Neuronal stem cell (in vitro differentiated cells): ENCODE measurements at regions not wholly inside any gene's neighbourhood (a gene's known extent, or its start where the extent isn't known, plus 50 kb on each side); places are given as distances from the start of the nearest gene placed in this dataset.

Experiments
- DNase-seq: peaks from one replicate; pipeline ENCODE4 v3.0.0-alpha.2; 2013; ENCODE audit warnings: low spot score
- H2AFZ ChIP-seq: one replicate; pipeline ENCODE4 v1.6.1; 2013; ENCODE audit warnings: mild to moderate bottlenecking, low read length, inconsistent platforms
- H2AK5ac ChIP-seq: 2 replicates; pipeline ENCODE4 v1.6.1; 2013; ENCODE audit warnings: low read depth, mild to moderate bottlenecking, inconsistent platforms, low read length, moderate library complexity, mixed read lengths
- H2BK120ac ChIP-seq: 2 replicates; pipeline ENCODE4 v1.6.1; 2013; ENCODE audit warnings: low read depth, mild to moderate bottlenecking, inconsistent platforms, low read length, moderate library complexity, mixed read lengths
- H2BK12ac ChIP-seq: one replicate; pipeline ENCODE4 v1.6.1; 2013; ENCODE audit warnings: low read length, inconsistent platforms
- H2BK15ac ChIP-seq: 2 replicates; pipeline ENCODE4 v1.6.1; 2013; ENCODE audit warnings: mild to moderate bottlenecking, low read length, inconsistent platforms, mixed read lengths
- H2BK5ac ChIP-seq: one replicate; pipeline ENCODE4 v1.6.1; 2013; ENCODE audit warnings: inconsistent platforms, mild to moderate bottlenecking, low read length, moderate library complexity
- H3K14ac ChIP-seq: one replicate; pipeline ENCODE4 v1.6.1; 2013; ENCODE audit warnings: low read length, inconsistent platforms
- H3K18ac ChIP-seq: 2 replicates; pipeline ENCODE4 v1.6.1; 2013; ENCODE audit warnings: low read length, inconsistent platforms
- H3K23ac ChIP-seq: 2 replicates; pipeline ENCODE4 v1.6.1; 2013; ENCODE audit warnings: low read depth, mild to moderate bottlenecking, mixed read lengths, low read length, inconsistent platforms; ENCODE audit not compliant: poor library complexity
- H3K27ac ChIP-seq: replicated peaks from 3 replicates; pipeline ENCODE4 v1.5.1; 2013; ENCODE audit warnings: low read length, inconsistent platforms
- H3K27me3 ChIP-seq, 3 experiments: 2 replicates each; pipeline ENCODE4 v1.6.1; 2013; ENCODE audit warnings: low read length in 3 of 3, mild to moderate bottlenecking in 2 of 3, inconsistent platforms in 1 of 3, low read depth in 1 of 3, mixed read lengths in 1 of 3, moderate library complexity in 1 of 3; ENCODE audit not compliant: control insufficient read depth in 3 of 3, insufficient read depth in 3 of 3
- H3K36me3 ChIP-seq, 2 donors: replicated peaks in 1 of 2; 2 replicates each; pipeline ENCODE4 v1.6.1; 2013; ENCODE audit warnings: low read length in 2 of 2; ENCODE audit not compliant: control insufficient read depth in 2 of 2, insufficient read depth in 2 of 2
- H3K4ac ChIP-seq: 2 replicates; pipeline ENCODE4 v1.6.1; 2013; ENCODE audit warnings: inconsistent platforms, mild to moderate bottlenecking, low read length, moderate library complexity
- H3K4me1 ChIP-seq, 2 donors: 1 replicate in 1 of 2; 2 replicates in 1 of 2; pipeline ENCODE4 v1.6.1; 2013; ENCODE audit warnings: low read length in 2 of 2, low read depth in 1 of 2; ENCODE audit not compliant: control insufficient read depth in 2 of 2, insufficient read depth in 1 of 2
- H3K4me2 ChIP-seq: one replicate; pipeline ENCODE4 v1.6.1; 2013; ENCODE audit warnings: mild to moderate bottlenecking, low read length, inconsistent platforms; ENCODE audit not compliant: insufficient read depth, poor library complexity, severe bottlenecking
- H3K4me3 ChIP-seq, 2 donors: 2 replicates each; pipeline ENCODE4 v1.5.1; 2013; ENCODE audit warnings: low read length in 2 of 2, mild to moderate bottlenecking in 2 of 2, inconsistent platforms in 1 of 2, moderate library complexity in 1 of 2
- H3K79me1 ChIP-seq: one replicate; pipeline ENCODE4 v1.6.1; 2013; ENCODE audit warnings: low read depth, mild to moderate bottlenecking, inconsistent platforms, low read length, moderate library complexity
- H3K9ac ChIP-seq: one replicate; pipeline ENCODE4 v1.6.1; 2013; ENCODE audit warnings: mild to moderate bottlenecking, low read depth, low read length, inconsistent platforms; ENCODE audit not compliant: poor library complexity
- H3K9me3 ChIP-seq, 2 donors: replicated peaks in 1 of 2; 2 replicates each; pipeline versions ENCODE3 to v1.6.1; 2013; ENCODE audit warnings: low read length in 2 of 2, mild to moderate bottlenecking in 2 of 2, inconsistent platforms in 1 of 2, low read depth in 1 of 2, mixed read lengths in 1 of 2, moderate library complexity in 1 of 2; ENCODE audit not compliant: control insufficient read depth in 2 of 2, insufficient read depth in 1 of 2
- H4K8ac ChIP-seq: one replicate; pipeline ENCODE4 v1.6.1; 2013; ENCODE audit warnings: low read depth, mild to moderate bottlenecking, inconsistent platforms, low read length, moderate library complexity
- H4K91ac ChIP-seq: one replicate; pipeline ENCODE4 v1.6.1; 2013; ENCODE audit warnings: low read length, low read depth, mild to moderate bottlenecking, inconsistent platforms; ENCODE audit not compliant: poor library complexity
- WGBS, 2 donors: extraction: QIAGEN DNeasy Blood & Tissue Kit; methylation state at CpG; one replicate each; pipeline ENCODE4 v1.1.7; 2013; ENCODE audit warnings: missing lambda C conversion rate in 2 of 2, mixed read lengths in 1 of 2; ENCODE audit not compliant: insufficient read length in 2 of 2, insufficient replicate concordance in 1 of 2; ENCODE audit errors: extremely low coverage in 2 of 2; 5-methylcytosine and 5-hydroxymethylcytosine counted together

- no peak overlapping the region for H2BK120ac ChIP-seq
- no peak for DNase-seq
- WGBS, 2 donors = no CpG with 5 or more reads among the region's 6 CpGs
- H3K4ac ChIP-seq = no peak overlapping the region
- H3K14ac ChIP-seq = no peak overlapping the region
- peaks cover 0 to 2% of the 10 kb centered on the region in 2 donors for H3K4me1 ChIP-seq
- no peak overlapping the region for H3K27ac ChIP-seq
- H3K36me3 ChIP-seq = no peaks in the 10 kb centered on the region
- H3K4me2 ChIP-seq = no peak overlapping the region
- no peak overlapping the region for H2AK5ac ChIP-seq
- no peak overlapping the region for H2BK12ac ChIP-seq
- no peak overlapping the region for H3K23ac ChIP-seq
- H3K9ac ChIP-seq = no peak overlapping the region
- H2BK15ac ChIP-seq = no peak overlapping the region
- no peak overlapping the region for H2BK5ac ChIP-seq
- no peak overlapping the region for H3K18ac ChIP-seq
- H4K8ac ChIP-seq = no peak overlapping the region
- H3K4me3 ChIP-seq = no peak overlapping the region
- H3K9me3 ChIP-seq = no peaks in the 10 kb centered on the region
- no peak overlapping the region for H2AFZ ChIP-seq
- H3K79me1 ChIP-seq = no peaks in the 10 kb centered on the region
- H3K27me3 ChIP-seq = peaks cover 0 to 26% (median 0%) of the 10 kb centered on the region in 3 experiments
- H4K91ac ChIP-seq = no peak overlapping the region
Observed at GRCh38 chr2:216261042-216261537, 111.2 kb downstream of the MARCHF4 start.

GRCh38 chr2:216260629-216261028, 111.7 kb downstream of the MARCHF4 start:
- DNase-seq = no peak
- H3K4me2 ChIP-seq = no peak overlapping the region
- H2BK120ac ChIP-seq = no peak overlapping the region
- H3K9me3 ChIP-seq = no peaks in the 10 kb centered on the region
- no peak overlapping the region for H3K18ac ChIP-seq
- H2BK5ac ChIP-seq = no peak overlapping the region
- no CpG with 5 or more reads among the region's 4 CpGs for WGBS, 2 donors
- no peak overlapping the region for H2AFZ ChIP-seq
- H3K9ac ChIP-seq = no peak overlapping the region
- H3K79me1 ChIP-seq = no peaks in the 10 kb centered on the region
- H4K91ac ChIP-seq = no peak overlapping the region
- H3K27ac ChIP-seq = no peak overlapping the region
- H3K4me3 ChIP-seq = no peak overlapping the region
- no peak overlapping the region for H3K14ac ChIP-seq
- H3K36me3 ChIP-seq = no peaks in the 10 kb centered on the region
- H2BK15ac ChIP-seq = no peak overlapping the region
- no peak overlapping the region for H3K23ac ChIP-seq
- peaks cover 0 to 2% of the 10 kb centered on the region in 2 donors for H3K4me1 ChIP-seq
- no peak overlapping the region for H2AK5ac ChIP-seq
- no peak overlapping the region for H4K8ac ChIP-seq
- H3K27me3 ChIP-seq = peaks cover 0 to 26% (median 0%) of the 10 kb centered on the region in 3 experiments
- no peak overlapping the region for H2BK12ac ChIP-seq
- no peak overlapping the region for H3K4ac ChIP-seq

DNA sequence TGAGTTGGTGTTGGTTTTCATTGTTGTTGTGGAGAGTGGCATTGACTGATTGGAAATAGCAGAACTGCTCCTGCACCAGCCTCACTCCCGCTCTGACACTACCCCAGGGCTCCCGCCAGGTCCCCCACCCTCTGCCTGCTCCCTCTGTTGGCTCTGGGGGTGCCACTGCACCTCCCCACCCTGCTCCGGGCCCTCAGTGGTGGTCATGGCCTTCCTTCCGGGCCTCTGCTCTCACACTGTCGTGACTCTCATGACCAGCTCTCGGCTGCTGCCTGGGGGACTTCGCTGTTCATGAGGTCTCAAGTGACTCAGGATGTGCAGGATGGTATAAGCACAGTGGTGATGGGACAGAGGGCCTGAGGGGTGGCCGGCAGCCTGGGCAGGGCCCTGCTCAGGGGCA, 113.2 kb downstream of the MARCHF4 start:
- no peak for DNase-seq
- no peak overlapping the region for H3K9ac ChIP-seq
- H3K9me3 ChIP-seq = no peaks in the 10 kb centered on the region
- no peak overlapping the region for H3K23ac ChIP-seq
- no peaks in the 10 kb centered on the region for H3K36me3 ChIP-seq
- no peak overlapping the region for H3K4me2 ChIP-seq
- peak overlapping the region; percentile 11 for H2BK15ac ChIP-seq
- H3K14ac ChIP-seq = no peak overlapping the region
- no peak overlapping the region for H4K8ac ChIP-seq
- H3K79me1 ChIP-seq = no peaks in the 10 kb centered on the region
- no peak overlapping the region for H3K4me3 ChIP-seq
- H3K4me1 ChIP-seq = peaks cover 0 to 2% of the 10 kb centered on the region in 2 donors
- peak overlapping the region; percentile 44 for H2AK5ac ChIP-seq
- H2AFZ ChIP-seq = no peak overlapping the region
- WGBS, 2 donors = no CpG with 5 or more reads among the region's 8 CpGs
- no peak overlapping the region for H2BK120ac ChIP-seq
- H4K91ac ChIP-seq = no peak overlapping the region
- H2BK5ac ChIP-seq = no peak overlapping the region
- H3K27me3 ChIP-seq = peaks cover 0 to 29% (median 0%) of the 10 kb centered on the region in 3 experiments
- H3K18ac ChIP-seq = peak overlapping the region; percentile 73
- no peak overlapping the region for H3K4ac ChIP-seq
- no peak overlapping the region for H3K27ac ChIP-seq
- no peak overlapping the region for H2BK12ac ChIP-seq

DNA sequence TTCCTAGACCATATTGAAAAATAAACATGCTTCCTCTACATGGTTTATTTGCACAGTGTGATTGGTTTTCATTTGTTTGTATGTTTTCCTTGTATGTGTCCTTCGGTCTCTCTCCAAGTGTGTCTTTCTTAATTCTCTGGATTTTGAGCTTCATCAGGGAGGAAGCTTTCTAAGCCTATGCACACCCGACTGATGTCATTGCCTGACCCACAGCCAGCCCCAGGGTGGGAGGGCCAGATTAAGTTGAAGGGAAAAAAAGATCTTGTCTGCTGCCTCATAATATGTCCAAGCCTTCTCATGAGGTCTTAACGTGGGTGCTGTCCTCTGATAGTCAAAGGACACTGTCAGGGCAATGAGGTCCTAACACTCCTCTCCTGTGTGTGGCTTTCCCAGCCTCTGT, 115.2 kb downstream of the MARCHF4 start:
- DNase-seq = no peak
- H4K91ac ChIP-seq = no peak overlapping the region
- peaks cover 0 to 2% of the 10 kb centered on the region in 2 donors for H3K4me1 ChIP-seq
- H2BK120ac ChIP-seq = no peak overlapping the region
- no peak overlapping the region for H2AK5ac ChIP-seq
- no peak overlapping the region for H2BK12ac ChIP-seq
- no peak overlapping the region for H3K23ac ChIP-seq
- WGBS, 2 donors = no CpG with 5 or more reads among the region's 3 CpGs
- no peak overlapping the region for H2BK15ac ChIP-seq
- no peak overlapping the region for H3K18ac ChIP-seq
- no peak overlapping the region for H3K9ac ChIP-seq
- no peak overlapping the region for H4K8ac ChIP-seq
- H3K27me3 ChIP-seq = peaks cover 0 to 31% (median 0%) of the 10 kb centered on the region in 3 experiments
- no peak overlapping the region for H3K27ac ChIP-seq
- H3K4ac ChIP-seq = no peak overlapping the region
- H3K36me3 ChIP-seq = no peaks in the 10 kb centered on the region
- H3K4me3 ChIP-seq = no peak overlapping the region
- H3K9me3 ChIP-seq = no peaks in the 10 kb centered on the region
- H2BK5ac ChIP-seq = no peak overlapping the region
- H2AFZ ChIP-seq = no peak overlapping the region
- H3K14ac ChIP-seq = no peak overlapping the region
- H3K4me2 ChIP-seq = no peak overlapping the region
- no peaks in the 10 kb centered on the region for H3K79me1 ChIP-seq
